GM13976 (cell line): ENCODE measurements at regions not wholly inside any gene's neighbourhood (a gene's known extent, or its start where the extent isn't known, plus 50 kb on each side); places are given as distances from the start of the nearest gene placed in this dataset.

Experiments
- DNase-seq: peaks from one replicate; pipeline ENCODE4 v3.0.0; 2012; ENCODE audit warnings: low spot score
- CTCF ChIP-seq: IDR thresholded peaks from 2 replicates; pipeline ENCODE4 v1.5.1; 2012; ENCODE audit warnings: borderline replicate concordance, mild to moderate bottlenecking; ENCODE audit not compliant: insufficient read depth; ENCODE audit errors: extremely low read depth, missing control alignments, control extremely low read depth
- in situ Hi-C: fragments of 300-500 bp; cut with MboI; formaldehyde crosslinking; loops from one replicate; pipeline ENCODE4 v1.12.0; 2022; ENCODE audit warnings: low sequenced_read_pairs, mixed read lengths, inconsistent platforms; ENCODE audit not compliant: unreplicated experiment

- in situ Hi-C loops, result no loop called here
- TF ChIP-seq CTCF, result no peak
- no peak for DNase-seq
These were observed 169.8 kb downstream of the CD47 start for GRCh38 chr3:107921038-107921437.

- no peak for TF ChIP-seq CTCF
- no peak for DNase-seq
- in situ Hi-C loops, result no loop called here
These were observed 170.3 kb downstream of the CD47 start for GRCh38 chr3:107920538-107920937.

GRCh38 chr3:107919239-107919638 lies 171.6 kb downstream of the CD47 start:
- DNase-seq, result no peak
- in situ Hi-C loops, result no loop called here
- no peak for TF ChIP-seq CTCF

- in situ Hi-C loops, result no loop called here
- TF ChIP-seq CTCF, result no peak
- DNase-seq, result no peak
These were observed 174.7 kb downstream of the CD47 start for GRCh38 chr3:107916171-107916570.

- in situ Hi-C loops, result no loop called here
- DNase-seq, result no peak
- TF ChIP-seq CTCF, result no peak
These were observed 175.1 kb downstream of the CD47 start for GRCh38 chr3:107915706-107916105.

- DNase-seq, result no peak
- TF ChIP-seq CTCF, result no peak
- in situ Hi-C loops, result no loop called here
These were observed 177.1 kb downstream of the CD47 start for GRCh38 chr3:107913701-107914100.
